OCI-LY3 (cell line): ENCODE measurements at regions not wholly inside any gene's neighbourhood (a gene's known extent, or its start where the extent isn't known, plus 50 kb on each side); places are given as distances from the start of the nearest gene placed in this dataset.

Experiments used
- CTCF ChIP-seq: fragments of 200-600, 300-600 bp; sonication (generic); IDR thresholded peaks from 2 replicates; pipeline ENCODE4 v1.5.1; 2014; ENCODE audit warnings: antibody characterized with exemption, low read length, low read depth
- EZH2phosphoT487 ChIP-seq: fragments of 200-600 bp; shearing (Covaris generic); IDR thresholded peaks from 2 replicates; pipeline ENCODE4 v1.6.1; 2018; ENCODE audit warnings: antibody characterized with exemption, mixed run types, low read depth

GRCh38 chr17:36885153-36885735 is 52.0 kb upstream of the LHX1 start:
- TF ChIP-seq CTCF, result no peak
- no peak for TF ChIP-seq EZH2phosphoT487
